Fibroblast of pulmonary artery (primary cell): ENCODE measurements at regions not wholly inside any gene's neighbourhood (a gene's known extent, or its start where the extent isn't known, plus 50 kb on each side); places are given as distances from the start of the nearest gene placed in this dataset.

Experiments
- DNase-seq: peaks from one replicate; pipeline ENCODE4 v3.0.0-alpha.2; 2010; ENCODE audit warnings: low read depth
- H3K4me3 ChIP-seq: replicated peaks from 2 replicates; pipeline ENCODE4 v1.5.1; 2011; ENCODE audit warnings: low read depth, mild to moderate bottlenecking, control low read depth, low read length, moderate library complexity
- TF ChIP-seq, protein P1 (sequence below): IDR thresholded peaks from 2 replicates; pipeline ENCODE4 v1.5.1; 2011; ENCODE audit warnings: mild to moderate bottlenecking, control low read depth, low read length, inconsistent platforms; ENCODE audit errors: missing control alignments

DNA sequence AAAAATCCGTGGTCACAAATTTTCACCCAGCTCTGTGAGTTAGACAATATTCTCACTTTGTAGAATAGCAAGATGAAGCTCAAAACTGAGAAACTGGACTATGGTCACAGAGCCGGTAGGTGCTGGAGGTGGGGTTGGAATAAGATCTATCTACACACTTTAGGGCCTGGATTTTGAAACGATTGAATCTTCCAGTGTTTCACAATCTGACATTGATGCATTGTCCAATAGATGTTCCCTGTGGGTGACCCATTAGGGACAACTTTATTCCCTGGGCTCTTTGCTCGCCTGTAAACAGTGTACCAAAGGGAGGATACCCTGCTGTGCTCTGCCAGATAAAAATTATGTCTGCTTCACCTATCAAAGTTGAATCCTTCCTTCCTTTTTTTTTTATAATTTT lies 145.4 kb upstream of the MPDZ start:
- no peak overlapping the region for H3K4me3 ChIP-seq
- TF ChIP-seq, protein P1, sequence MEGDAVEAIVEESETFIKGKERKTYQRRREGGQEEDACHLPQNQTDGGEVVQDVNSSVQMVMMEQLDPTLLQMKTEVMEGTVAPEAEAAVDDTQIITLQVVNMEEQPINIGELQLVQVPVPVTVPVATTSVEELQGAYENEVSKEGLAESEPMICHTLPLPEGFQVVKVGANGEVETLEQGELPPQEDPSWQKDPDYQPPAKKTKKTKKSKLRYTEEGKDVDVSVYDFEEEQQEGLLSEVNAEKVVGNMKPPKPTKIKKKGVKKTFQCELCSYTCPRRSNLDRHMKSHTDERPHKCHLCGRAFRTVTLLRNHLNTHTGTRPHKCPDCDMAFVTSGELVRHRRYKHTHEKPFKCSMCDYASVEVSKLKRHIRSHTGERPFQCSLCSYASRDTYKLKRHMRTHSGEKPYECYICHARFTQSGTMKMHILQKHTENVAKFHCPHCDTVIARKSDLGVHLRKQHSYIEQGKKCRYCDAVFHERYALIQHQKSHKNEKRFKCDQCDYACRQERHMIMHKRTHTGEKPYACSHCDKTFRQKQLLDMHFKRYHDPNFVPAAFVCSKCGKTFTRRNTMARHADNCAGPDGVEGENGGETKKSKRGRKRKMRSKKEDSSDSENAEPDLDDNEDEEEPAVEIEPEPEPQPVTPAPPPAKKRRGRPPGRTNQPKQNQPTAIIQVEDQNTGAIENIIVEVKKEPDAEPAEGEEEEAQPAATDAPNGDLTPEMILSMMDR = no peak
- no peak for DNase-seq

DNA sequence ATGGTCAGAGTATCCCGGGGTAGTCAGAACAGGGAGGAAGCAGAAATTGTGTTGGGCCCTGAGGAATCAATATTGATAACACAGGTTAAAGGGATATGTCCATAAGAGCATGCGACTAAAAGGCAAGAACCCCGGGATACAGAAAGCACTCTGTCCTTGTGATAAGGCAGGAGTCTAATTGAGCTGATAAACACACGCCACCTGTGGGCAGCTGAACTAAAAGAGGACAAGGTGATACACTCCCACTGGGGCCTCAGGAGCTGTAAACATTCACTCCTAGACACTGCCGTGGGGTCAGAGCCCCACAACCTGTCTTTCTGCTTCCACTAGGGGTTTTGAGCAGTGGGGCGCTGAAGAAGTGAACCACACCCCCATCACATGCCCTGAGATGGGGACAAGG lies 144.7 kb upstream of the MPDZ start:
- TF ChIP-seq, protein P1 = no peak
- H3K4me3 ChIP-seq = no peak overlapping the region
- DNase-seq = no peak

- DNase-seq = peak; percentile 29
- TF ChIP-seq, protein P1 = no peak
- no peak overlapping the region for H3K4me3 ChIP-seq
These were observed 134.9 kb upstream of the MPDZ start for GRCh38 chr9:13414349-13414748.

DNA sequence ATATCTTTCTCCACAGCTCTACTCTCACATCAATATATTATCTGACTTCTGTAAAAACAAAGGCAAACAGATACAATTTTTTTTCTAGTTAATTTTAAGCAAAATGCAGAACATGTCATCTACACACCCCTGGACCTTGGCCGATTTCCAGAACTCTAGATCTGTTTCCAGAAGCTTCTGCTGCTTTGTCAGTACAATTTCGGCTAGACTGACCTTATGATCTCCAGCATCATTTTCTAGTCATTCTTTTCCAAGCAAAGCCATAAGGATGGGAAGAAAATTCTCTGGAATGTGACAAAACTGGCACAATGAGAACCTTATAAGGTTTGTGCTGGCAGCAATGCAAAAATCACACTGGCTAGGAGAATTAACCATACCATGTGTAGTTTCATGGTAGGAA lies 132.8 kb upstream of the MPDZ start:
- DNase-seq = peak; percentile 20

DNA sequence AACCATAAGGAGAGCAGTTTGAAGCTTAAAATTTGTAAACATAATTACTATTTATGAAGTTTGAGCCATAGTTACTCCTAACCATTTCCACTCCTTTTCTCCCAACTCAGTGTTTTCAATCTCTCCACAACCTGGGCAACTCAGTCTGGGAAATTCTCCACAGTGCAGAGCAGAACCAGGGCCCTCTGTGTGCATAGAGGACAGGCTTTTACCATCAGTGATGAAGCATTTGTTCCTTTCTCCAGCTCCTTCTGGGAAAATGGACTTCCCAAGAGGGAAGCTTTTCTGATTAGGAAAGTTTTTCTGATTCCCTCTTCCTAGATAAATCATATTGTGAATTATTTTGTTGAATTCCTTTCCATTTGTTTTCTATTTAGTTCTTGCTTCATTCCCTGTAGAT lies 132.3 kb upstream of the MPDZ start:
- DNase-seq = no peak
- TF ChIP-seq, protein P1 = no peak
- H3K4me3 ChIP-seq = no peak overlapping the region

More for the DNA sequence above, 132.8 kb upstream of the MPDZ start:
- no peak overlapping the region for H3K4me3 ChIP-seq
- TF ChIP-seq, protein P1 = no peak

- TF ChIP-seq, protein P1 = no peak
- no peak overlapping the region for H3K4me3 ChIP-seq
- DNase-seq = peak; percentile 54
These were observed 131.1 kb upstream of the MPDZ start for GRCh38 chr9:13410566-13411031.

DNA sequence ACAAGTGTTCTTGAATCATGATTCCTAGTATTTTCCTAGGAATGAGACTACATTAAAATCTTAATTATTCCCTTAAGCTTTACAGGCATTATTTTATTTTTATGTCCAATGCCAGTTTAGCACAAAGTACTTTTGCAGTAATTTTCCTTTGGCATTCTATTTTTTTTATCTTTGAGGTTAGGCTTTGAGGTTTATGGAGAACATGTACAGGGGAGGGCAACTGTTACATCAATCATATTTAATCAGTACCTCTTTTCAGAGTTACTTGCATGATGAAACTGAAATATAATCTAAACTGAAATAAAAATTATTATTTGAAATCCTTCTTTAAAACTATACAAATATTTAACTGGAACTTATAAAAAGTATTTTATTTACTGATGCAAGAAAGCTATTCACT lies 118.2 kb upstream of the MPDZ start:
- H3K4me3 ChIP-seq = no peak overlapping the region
- no peak for DNase-seq
- TF ChIP-seq, protein P1 = no peak
